GM18505 (cell line): ENCODE measurements at regions not wholly inside any gene's neighbourhood (a gene's known extent, or its start where the extent isn't known, plus 50 kb on each side); places are given as distances from the start of the nearest gene placed in this dataset.

ENCODE experiments used
- ATAC-seq: cut with Tn5 transposase; IDR thresholded peaks from one replicate; pipeline ENCODE4 v1.9.1; 2021; ENCODE audit not compliant: unreplicated experiment
- POLR2A ChIP-seq: IDR thresholded peaks from 4 replicates; pipeline ENCODE4 v1.6.1; 2011; ENCODE audit warnings: borderline replicate concordance; ENCODE audit not compliant: insufficient read depth, insufficient read length; ENCODE audit errors: extremely low read depth

- no peak for TF ChIP-seq POLR2A
- ATAC-seq = no peak
Measured at GRCh38 chr12:42828836-42829235, 239.3 kb upstream of the PRICKLE1 start.

DNA sequence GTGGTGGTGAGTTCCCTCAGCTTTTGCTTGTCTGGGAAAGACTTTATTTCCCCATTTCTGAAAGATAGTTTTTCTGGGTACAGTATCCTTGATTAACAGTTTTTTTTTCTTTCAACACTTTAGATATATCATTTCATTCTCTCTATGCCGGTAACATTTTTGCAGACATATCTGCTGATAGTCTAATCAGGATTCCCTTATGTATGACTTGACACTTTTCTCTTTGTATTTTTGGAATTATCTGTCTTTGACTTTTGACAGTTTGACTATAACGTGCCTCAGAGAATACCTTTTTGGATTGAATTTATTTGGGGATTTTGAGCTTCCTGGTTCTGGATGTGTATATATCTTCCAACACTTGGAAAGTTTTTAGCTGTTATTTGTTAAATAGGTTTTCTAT, 234.8 kb upstream of the PRICKLE1 start:
- TF ChIP-seq POLR2A = no peak
- no peak for ATAC-seq

- no peak for ATAC-seq
- no peak for TF ChIP-seq POLR2A
Measured at GRCh38 chr12:42823679-42824078, 234.1 kb upstream of the PRICKLE1 start.

GRCh38 chr12:42819846-42820245, 230.3 kb upstream of the PRICKLE1 start:
- no peak for ATAC-seq
- no peak for TF ChIP-seq POLR2A

DNA sequence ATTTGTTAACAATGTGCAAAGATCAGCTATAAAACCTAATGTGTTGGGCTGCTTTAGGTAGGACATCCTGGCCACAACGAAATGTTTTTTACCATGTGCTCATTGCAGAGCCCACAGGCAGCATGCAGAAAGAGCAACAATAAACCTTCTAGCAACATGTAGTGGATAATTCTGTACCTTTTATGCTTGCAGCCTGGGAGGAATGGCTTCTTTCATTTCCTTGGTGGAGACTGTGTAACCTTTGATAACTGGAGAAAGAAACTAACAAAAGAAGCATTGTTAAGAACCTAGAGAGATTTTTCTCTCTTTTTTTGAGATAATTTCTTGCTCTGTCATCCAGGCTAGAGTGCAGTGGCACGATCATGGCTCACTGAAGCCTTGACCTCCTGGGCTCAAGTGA, 225.5 kb upstream of the PRICKLE1 start:
- no peak for ATAC-seq
- TF ChIP-seq POLR2A = no peak

GRCh38 chr12:42812871-42813270, 223.3 kb upstream of the PRICKLE1 start:
- TF ChIP-seq POLR2A = no peak
- no peak for ATAC-seq

- ATAC-seq = no peak
- no peak for TF ChIP-seq POLR2A
Measured at GRCh38 chr12:42812086-42812485, 222.5 kb upstream of the PRICKLE1 start.

GRCh38 chr12:42810006-42810405, 220.5 kb upstream of the PRICKLE1 start:
- no peak for ATAC-seq
- TF ChIP-seq POLR2A = no peak

GRCh38 chr12:42809226-42809625, 219.7 kb upstream of the PRICKLE1 start:
- no peak for TF ChIP-seq POLR2A
- no peak for ATAC-seq

DNA sequence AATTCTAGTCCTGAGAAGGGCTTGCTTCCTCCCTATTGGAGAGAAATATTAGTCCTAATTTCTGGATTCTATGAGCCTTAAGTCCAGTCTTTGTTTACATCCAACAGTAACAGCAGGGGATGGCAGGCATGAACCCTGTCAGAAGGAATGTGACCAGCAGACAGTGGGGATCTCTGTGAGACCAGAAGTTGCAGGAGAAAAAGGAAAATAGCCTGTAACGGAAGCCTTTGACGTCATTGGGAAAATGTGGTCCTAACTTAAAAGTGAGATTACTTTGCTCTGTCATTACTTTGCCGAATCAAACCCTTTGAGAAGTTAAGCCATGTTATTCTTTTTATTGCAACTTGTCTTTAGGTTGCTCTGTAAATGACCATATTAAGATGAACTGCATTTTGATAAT, 218.2 kb upstream of the PRICKLE1 start:
- no peak for TF ChIP-seq POLR2A

DNA sequence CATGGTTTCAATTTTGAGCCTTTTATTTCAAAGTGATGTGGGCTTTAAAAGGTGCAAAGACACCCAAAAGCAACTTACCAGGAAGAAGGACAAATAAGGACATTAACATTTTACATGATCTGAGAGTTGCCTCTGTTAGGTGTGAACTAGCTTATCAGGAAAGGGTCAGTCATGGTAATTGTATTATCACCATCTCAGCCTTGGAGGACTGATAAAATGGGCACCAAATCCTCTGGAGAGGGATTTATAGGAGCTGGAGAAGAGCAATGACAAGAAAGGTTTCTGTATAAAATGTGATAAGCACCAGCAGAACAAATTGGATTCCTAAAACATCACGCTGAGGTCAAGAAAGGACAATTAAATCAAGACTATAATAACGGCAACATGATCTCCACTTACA, 217.7 kb upstream of the PRICKLE1 start:
- TF ChIP-seq POLR2A = no peak
- ATAC-seq = no peak

More for the DNA sequence above, 218.2 kb upstream of the PRICKLE1 start:
- ATAC-seq = no peak

DNA sequence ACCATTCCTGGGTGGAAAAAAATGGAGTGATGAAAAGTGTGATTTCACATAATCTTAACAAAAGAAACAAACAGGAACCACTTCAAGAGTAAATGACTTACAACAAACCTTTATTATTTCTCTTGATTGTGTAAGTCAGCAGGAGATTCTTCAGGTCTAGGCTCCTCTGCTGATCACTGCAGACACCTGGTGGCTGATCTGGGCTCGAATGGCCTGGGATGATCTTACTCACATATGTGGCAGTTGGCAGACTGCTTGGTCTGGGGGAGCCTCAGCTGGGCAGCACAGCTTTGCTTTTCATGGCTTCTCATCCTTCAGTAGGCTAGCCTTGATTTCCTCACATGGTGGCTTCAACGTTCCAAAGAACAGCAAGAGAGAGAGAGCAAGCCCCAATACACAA, 215.4 kb upstream of the PRICKLE1 start:
- TF ChIP-seq POLR2A = no peak
- ATAC-seq = no peak

DNA sequence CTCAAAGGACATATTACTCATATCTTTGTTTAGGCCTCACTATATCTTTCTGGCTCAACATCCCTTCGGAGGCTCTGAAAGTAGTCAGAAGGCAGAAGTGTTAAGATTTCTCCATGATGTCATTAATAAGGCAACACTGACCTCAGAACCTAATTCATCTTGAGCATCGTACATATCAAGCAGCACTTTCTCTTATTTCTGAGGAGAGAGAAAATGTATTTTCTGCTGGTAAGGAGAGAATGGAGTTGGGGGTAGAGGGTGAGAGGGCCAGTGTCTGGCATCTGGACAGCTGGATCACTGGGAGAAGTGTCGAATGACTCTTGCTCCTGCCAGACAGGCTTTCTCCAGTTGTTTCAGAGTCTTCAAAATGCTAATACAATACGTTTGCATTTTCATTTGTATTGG, 213.2 kb upstream of the PRICKLE1 start:
- TF ChIP-seq POLR2A = no peak
- no peak for ATAC-seq

DNA sequence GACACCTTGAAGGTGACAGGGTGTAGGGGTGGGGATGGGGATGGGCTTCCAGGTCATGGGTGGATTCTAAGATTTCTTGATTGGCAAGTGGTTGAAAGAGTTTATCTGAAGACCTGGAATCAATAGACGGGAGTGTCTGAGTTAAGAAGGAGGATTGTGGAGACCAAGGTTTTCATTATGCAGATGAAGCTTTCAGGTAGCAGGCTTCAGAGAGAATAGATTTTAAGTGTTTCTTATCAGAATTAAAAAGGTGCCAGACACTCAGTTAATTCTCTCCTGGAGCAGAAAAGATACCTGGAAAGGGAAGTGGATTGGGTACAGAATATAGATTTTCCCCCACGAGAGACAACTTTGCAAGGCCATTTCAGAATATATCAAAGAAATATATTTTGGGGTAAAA, 211.7 kb upstream of the PRICKLE1 start:
- no peak for ATAC-seq
- no peak for TF ChIP-seq POLR2A

- no peak for ATAC-seq
- TF ChIP-seq POLR2A = no peak
Measured at GRCh38 chr12:42799966-42800365, 210.4 kb upstream of the PRICKLE1 start.
